ENCODE measurements at regions not wholly inside any gene's neighbourhood (a gene's known extent, or its start where the extent isn't known, plus 50 kb on each side); places are given as distances from the start of the nearest gene placed in this dataset.
"Not testable (repeated sequence)": the region's sequence is repeated elsewhere in the genome, so short reads cannot be mapped to it uniquely, and the experiment has no call there.

DNA sequence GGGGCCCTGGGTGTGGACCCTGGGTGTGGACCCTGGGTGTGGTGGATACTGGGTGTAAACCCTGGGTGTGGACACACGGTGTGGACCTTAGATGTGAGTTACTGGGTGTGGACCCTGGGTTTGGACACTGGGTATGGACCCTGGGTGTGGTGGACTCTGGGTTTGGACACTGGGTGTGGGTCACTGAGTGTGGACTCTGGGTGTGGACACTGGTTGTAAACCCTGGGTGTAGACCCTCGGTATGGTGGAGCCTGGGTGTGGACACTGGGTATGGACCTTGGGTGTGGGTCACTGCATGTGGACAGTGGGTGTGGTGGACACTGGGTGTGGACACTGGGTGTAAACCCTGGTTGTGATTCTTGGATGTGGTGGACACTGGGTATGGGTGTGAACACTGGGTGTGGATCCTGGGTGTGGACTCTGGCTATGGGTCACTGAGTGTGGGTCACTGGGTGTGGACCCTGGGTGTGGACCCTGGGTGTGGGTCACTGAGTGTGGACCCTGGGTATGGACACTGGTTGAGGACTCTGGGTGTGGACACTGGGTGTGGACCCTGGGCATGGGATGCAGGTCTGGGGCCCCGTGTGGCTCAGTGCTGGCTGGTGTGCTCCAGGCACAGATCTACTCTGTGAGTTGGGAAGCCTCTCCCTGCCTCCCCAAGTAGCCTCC, 356.2 kb downstream of the GLRX3 start:
- peak; percentile 57 for DNase-seq

DNA sequence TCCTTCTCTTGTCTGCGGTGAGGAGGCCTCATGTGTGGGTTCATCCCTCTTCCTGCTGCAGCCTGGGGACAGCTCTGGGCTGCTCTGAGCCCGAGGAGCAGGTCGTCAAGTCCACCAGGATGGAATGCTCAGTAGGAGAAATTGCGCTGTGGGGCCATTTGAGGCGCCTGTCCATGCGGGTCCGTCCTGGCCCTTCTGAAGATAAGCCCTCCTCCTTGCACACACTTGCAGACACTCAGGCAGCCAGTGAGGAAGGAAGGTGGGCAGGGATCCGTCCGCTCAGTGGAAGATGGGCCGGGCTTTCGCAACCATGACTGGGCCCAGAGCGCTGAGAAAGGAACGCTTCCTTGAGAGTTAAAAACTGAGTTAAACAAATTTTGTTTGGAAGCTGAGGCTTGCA, 356.8 kb downstream of the GLRX3 start:
- peak; percentile 27 for DNase-seq

DNA sequence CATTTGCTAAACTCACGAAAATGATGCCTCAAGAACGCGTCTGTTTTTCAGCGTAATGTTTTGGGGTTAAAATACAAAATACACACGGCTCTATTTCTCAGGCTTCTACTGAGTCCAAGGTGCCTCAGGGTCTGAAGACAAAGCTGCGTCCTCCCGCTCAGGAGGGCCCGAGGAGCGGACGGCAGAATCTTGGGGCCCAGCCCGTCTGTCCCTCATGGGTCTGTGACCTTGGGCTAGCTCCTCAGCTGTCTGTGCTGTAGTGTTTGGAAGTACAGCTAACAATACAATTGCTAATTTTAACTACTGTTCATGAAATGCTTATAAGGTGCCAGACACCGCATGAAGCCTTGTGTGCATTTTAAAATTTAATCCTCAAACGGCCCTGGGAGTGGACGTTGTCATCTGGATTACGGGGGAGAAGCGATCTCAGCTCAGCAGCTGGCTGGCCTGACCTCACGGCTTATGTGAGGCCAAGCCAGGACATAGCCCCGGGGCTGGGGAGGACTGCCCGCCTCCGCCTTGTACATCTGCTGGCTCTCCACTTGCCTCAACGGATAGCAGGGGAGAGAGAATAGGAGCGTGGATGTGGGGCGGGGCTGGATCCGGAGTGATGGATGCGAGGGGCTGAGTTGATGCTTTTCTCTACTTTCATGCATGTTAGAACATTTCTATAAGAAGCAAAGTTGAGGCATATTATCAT, 357.4 kb downstream of the GLRX3 start:
- DNase-seq, result peak; percentile 49

DNA sequence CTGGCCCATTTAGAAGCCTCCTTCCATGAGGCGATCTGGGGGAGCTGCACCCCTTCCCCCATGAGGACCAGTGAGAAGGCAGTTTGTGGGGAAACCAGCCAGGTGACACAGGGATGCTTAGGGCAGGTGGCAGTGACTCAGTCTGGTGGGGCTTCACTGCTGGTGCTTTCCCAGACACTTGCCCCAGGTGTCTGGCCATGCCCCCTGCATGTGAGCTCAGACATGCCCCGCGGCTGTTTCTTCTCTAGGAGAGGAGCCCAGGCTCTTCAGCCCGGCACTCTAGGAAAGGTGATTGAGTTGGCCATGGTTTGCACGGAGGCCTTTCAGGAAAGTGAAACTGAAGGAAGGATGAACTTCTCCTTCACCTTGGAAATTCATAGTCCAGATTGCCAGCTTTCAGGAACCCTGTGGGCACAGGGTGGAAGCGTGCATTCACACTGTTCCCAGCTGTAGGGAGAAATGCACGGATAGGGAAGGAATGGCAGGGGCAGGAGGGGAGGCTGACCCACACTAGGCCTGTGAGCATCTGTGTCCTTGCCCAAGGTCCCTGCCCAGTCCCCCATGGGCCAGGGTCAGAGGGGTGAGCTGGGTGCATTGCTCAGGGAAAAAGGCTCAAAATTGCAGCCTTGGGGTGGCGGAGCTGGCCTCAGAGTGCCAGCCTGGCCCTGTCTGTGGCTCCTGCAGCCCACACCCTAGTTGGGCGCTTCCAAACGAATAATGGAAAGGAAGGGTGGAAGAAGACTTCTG, 359.1 kb downstream of the GLRX3 start:
- peak; percentile 43 for DNase-seq

DNA sequence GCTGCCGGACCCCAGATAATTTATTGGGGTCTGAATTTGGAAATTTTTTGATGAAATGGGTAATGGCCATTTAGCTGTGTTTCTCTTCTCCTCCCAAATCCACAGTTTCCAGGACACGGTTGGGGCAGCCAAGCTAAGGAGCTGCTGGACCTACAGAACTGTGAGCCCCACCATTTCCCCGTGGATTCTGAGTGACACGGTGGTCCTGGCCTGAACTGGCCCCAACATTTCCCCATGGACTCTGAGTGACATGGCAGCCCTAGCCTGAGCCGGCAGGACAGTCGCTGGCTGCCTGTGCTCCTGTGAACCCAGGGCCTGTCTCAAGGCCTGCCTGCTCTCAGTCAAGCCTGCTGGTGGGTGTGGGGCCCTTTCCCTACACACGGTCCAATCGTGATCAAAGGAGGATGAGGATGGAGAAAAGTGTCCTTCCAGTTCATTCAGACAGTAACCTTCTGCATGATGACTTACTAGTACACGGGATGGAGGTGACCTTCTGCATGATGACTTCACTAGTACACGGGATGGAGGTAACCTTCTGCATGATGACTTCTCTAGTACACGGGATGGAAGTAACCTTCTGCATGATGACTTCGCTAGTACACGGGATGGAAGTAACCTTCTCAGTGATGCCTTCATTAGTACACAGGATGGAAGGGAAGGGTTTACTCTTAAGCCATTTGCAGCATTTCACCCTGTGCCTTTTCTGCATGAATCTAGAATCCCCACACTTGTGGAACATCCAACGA, 359.9 kb downstream of the GLRX3 start:
- DNase-seq, result peak; percentile 30

DNA sequence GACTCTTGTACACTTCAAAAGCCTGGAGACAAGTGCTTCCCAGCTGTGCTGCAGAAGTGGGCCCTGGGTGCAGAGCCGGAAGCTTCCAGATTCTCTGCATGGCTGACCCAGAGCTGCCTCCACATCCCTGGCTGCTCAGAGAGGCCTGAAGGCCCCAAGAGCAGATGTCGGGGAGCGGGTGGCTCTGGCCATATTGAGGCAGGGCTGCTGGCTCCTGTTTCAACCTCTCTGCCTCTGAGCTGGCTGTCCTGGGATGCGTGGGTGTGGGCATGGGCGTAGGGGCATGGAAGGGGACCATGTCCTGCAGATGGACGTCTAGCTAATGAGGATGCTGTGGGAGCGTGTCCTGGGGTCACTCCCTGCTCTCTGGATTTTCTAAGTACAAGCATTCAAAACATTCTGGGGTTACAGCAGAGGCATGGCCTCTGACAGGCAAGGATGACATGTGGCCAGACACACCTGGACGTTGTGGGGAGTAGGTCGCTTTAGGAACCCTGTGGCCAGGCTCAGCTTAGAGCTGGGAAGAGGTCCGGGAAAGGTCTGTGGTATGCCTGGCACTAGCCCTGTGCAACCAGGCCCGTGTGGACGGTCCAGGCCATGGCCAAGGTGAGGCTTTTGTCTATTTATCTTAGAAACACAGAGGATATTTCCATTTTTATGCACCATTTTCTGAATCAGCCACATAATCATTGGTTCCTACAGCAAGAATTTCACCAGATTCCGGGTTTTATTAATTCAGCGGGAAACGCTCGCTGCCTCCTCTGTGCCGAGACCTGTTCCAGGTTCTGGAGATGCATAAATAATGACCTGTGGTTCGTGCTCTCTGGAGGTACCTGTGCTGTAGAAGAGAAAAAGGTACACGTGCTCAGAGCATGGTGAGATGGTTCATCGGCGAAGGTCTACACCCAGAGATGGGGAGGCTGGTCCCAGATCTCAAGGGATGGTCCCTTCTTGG, 361.1 kb downstream of the GLRX3 start:
- peak; percentile 24 for DNase-seq

DNA sequence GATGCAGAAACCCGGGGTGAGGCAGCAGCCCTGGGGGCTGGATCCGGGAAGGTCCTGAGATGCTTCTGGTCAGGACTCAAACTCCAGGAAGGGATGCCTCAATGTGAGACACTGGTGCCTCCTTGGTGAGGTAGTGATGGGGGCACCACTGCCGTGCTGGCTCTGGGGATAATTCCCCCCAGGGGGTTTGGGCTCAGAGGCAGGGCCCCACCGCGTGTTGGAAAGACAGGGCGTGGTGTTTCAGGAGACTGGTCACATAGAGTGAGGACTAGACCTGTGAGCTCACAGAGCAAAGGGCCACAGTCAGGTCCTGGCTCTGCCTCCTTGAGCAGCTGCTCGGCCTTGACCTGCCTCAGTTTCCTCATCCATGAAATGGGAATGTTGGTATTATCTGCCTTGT, 361.9 kb downstream of the GLRX3 start:
- DNase-seq, result peak; percentile 55

DNA sequence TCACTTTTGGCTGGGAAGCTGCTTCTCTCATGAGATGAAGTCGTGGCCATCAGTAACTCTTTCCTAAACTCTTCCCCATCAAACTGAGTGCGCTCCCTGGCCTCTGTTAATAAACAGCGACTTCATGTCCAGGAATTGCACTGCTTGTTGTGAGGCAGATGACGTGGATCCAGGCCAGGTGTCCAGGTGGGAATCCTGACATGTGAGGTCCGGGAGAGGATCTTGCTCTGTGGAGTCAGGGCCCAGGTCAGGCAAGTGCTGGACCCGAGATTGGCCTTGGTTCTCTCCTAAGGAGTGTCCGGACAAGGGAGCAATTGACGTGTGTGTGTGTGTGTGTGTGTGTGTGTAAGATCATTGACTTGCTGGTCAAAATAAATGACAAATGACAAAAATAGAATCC, 362.7 kb downstream of the GLRX3 start:
- DNase-seq, result no peak

DNA sequence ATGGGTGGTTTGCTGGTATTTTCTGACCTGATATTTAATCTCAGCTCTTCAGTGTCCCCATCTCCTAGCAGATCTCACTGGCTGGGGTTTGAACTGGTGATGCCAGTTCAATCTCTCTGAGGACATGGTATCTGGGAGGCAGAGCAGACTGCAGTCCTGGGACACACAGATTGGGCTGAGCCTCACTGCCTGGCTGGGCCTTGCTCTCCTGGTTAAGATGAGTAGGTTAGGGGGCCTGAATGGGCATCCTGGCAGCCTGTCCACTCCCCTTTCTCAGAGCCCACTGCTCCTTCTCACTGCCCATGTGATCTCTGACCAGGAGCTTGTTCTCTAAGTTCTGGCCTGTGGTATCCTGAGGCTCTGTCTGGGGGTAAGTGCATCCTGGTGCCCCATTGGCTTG, 363.4 kb downstream of the GLRX3 start:
- no peak for DNase-seq

DNA sequence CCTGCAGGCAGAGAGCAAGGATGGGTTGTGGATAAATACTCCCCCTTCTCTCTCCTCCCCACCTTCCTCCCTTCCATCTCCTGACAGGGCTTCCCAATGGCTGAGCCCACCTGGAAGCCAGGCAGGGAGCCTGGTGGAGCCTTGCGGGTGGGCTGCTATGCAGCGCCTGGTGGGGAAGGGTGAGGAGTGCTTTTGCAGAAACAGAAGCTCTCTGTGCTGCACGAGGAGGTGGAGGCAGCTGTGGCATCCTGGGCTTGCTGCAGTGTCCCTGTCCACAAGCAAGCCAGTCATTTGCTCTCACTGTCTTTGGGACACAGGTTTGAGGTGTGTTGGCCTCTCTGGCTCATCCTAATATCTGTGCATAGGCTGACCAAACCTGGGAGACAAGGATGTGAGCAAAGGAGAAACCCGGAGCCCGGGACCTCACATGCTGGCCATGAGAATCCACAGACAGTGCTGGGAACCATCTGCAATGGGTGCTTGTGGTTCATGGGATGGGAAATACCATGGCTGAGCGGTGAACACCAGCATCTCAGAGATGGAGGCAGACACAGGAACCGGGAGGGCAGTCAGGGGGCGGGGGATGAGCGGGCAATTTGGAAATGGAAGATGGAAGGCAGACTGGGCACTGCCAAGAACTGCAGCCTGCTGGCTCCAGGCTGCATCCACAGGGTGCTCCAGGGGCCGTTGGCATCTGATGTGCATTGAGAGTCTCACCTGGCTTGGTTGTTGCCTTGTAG, 364.2 kb downstream of the GLRX3 start:
- peak; percentile 51 for DNase-seq

DNA sequence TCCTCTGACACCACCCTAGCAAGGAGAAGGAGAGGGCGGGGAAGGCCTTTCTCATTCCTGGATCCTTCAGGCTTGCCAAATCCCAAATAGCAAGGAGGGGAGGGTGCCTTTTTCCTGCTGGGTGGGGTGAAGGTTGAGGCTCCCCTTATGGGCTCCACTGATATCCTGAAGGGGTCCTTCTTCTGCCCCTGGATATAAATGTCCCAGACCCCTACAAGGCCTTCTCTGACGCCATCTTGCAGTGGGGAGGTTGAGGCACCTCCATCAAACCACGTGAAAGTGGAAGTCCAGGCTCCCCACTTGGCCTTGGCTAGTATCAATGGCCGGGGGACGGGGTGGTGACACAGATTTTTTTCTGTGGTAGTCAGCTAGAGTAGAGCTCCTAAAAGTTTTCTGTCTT, 371.3 kb downstream of the GLRX3 start:
- no peak for DNase-seq

DNA sequence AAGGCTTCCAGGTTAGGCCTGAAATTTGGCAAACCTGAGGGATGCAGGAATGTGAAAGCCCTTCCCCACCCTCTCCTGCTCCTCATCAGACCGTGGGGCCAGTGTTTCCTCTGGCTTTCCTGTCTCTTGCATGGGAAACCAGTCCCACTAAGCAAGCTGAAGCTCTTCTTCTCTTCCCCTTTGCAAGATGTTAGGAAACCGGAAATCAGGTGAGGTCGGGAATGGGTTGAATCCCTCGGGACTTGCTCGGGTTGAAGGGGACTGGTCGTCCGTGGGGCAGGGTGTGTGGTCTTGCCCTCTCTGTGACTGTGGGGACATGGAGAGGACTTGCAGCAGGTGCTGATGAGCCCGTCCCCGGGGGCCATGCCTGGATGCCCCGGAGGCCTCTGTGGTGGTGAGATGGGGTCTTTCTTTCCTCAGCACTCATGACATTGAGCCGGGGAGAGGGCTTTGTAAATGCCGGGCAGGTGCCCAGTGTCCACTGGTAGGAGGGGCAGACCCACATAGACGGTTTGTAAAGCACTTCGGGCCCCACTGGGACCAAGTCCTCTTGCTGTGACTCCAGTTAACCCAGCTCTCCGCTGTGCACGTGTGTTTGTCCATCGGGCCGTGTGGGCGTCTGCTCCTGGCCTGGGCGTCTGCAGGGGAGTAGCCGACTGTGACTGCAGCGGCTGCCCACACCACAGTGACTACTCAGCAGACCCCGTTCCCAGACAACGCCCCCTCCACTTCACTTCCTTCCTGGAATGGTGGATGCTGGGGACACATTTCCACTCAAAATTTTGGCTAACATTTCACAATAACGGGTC, 373.9 kb downstream of the GLRX3 start:
- no peak for DNase-seq

DNA sequence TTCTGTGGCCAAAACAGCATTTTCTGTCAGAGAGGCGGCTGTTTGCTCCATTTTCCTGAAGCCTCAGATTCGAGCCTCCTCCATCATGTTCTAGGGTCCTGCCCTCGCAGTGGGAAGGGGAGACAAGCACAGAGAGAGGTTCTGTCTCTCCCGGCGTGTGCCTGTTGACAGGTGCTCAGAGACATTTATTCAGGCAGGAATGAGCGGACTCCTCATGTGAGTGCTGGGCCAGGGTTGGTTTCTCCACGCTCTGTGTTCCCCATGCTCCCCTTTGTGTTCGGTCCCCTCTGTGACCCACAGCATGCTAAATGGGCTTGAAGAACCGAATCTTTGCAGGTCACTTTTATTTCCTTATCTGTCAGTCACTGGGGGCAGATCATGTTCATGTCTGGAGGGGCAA, 374.6 kb downstream of the GLRX3 start:
- no peak for DNase-seq

DNA sequence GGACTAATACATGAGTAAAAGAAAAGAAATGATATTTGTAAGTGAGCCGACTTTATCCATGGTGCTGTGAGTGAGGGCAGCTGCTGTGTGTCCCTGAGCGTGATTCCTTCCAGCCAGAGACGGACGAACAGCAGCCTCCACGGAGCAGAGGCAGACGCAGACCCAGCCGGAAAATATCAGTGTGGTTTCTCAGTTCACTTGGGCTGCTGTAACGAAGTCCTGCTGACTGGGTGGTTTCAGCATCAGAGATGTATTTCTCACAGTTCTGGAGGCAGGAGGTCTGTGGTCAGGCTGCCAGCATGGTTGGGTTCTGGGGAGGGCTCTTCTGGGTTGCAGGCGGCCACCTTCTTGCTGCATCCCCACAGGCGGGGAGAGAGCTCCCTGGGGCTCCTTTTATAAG, 375.6 kb downstream of the GLRX3 start:
- no peak for DNase-seq

DNA sequence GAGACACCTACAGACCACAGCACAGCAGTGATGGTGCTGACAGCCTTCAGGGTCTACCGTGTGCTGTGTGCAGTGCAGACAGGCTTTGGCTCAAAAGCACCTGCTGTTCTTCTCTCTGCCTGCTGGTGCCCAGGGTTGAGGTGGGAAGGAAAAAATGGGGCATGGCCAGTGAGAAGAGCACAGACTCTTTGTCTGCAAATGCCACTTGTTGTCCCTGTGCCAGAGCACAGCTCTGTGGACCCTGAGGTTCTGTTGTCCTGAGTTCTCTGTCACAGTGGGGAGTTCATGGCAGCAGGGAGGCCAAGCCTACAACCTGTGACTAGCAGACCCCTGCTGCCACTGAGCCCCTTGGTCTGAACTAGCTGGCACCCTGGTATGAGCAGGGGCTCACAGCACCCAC, 376.7 kb downstream of the GLRX3 start:
- no peak for DNase-seq

DNA sequence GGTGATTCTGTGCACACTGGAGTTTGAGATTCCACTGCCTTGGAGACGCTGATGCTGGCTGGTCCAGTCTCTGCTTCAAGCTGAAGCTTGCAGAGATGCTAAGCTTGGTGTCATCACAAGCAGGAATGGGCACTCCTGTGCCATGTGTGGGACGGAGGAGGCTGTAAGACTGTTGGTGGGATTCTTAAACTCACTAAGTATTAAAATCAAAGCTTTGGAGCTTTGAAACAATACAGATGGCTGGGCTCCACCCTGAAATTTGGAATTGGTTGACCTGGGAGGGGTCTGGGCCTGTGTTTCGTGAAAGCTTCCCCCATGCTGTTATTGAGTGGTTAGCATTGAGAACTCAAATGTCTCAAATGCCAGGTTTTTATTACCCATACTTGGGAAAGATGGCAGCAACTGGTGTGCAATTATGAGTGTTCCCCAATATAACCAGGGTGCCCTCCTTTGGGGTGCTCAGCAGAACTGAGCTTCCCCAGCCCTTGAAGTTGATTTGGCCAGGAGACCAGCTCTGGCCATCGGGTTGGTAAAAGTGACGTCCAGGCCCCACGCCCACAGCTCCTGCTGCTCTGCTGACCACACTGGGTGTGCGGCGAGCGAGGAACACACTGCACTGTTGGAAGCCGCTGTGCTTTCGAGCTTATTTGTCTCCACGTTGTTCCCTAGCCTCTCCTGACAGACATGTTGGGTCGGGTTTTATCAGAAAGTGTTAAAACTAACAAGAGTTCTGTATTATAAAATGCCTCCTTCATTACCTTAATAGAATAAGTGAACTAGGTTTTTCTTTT, 377.7 kb downstream of the GLRX3 start:
- no peak for DNase-seq

DNA sequence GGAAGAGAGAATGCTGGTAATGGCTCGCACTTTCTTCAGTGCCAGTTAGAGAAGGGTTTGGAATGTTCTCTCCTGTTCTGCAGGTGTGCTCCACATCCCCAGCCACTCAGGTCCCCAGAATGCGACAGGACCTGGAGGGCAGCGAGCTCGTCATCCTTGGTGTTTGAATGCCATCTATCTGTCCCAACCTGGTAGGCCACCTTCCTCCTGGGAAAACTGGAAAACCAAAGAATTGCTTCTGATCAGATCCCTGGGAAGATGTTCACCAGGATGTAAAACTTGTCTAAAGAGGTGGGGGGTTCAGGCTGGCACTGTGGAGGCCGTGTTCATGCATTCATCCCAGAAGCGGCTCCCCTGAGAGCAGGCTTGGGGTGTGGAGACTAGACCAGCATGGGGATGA, 379.5 kb downstream of the GLRX3 start:
- no peak for DNase-seq

DNA sequence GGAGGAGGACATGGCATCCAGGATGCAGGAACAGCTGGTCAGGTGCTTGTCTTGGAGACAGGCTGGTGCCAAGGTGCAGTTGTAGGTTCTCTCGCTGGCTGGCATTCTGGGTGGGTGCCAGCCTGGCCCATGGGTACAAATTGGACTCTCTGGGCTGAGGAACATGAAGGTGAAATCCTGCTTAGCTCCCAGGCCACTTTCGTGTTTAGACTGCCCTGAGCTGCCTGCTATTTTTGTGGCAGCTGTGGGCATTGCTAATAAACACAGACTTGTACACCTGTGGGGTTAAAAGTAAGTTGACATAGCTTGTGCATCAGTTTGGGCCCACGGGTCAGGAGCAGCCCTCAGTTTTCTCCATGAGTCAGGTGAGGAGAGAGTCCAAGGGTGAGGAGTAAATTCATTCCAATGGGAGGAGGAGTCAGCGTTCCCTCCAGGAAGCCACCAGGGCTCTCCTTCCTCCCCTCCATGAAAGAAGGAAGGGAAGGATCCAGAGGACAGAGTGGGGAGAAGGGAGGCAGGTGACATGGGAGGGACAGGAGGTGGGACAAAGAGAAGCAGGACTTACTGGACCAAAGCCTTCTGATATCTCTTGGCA, 380.0 kb downstream of the GLRX3 start:
- no peak for DNase-seq

DNA sequence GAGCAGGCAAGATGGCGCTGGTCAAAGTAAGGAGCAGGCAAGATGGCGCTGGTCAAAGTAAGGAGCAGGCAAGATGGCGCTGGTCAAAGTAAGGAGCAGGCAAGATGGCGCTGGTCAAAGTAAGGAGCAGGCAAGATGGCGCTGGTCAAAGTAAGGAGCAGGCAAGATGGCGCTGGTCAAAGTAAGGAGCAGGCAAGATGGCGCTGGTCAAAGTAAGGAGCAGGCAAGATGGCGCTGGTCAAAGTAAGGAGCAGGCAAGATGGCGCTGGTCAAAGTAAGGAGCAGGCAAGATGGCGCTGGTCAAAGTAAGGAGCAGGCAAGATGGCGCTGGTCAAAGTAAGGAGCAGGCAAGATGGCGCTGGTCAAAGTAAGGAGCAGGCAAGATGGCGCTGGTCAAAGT, 382.7 kb downstream of the GLRX3 start:
- not testable (repeated sequence) for DNase-seq
